ENCODE measurements at regions not wholly inside any gene's neighbourhood (a gene's known extent, or its start where the extent isn't known, plus 50 kb on each side); places are given as distances from the start of the nearest gene placed in this dataset.

- DNase-seq (ENCODE audit: low read depth), result no peak
Measured at GRCh38 chr1:59123081-59123681, 173.7 kb upstream of the FGGY start.

DNA sequence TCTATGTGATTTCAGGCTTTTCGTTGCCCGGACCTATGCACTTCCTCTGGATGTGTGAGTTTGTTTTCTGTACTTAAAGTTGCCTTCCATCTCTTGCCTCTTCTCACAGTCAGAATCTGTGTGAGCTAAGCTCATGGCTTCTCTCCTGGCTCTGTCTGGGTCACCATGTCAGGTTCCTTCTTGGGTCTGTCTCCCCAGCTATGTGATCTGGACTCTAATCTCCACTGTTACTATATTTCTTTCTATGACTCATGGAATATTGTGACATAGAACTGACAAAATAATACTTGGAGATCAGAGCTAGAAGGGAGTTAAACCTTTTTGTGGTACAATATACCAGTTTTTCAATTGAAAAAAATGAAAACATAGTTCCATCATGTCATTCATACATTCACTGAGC is 172.7 kb upstream of the FGGY start:
- no peak for DNase-seq (ENCODE audit: low read depth)

DNA sequence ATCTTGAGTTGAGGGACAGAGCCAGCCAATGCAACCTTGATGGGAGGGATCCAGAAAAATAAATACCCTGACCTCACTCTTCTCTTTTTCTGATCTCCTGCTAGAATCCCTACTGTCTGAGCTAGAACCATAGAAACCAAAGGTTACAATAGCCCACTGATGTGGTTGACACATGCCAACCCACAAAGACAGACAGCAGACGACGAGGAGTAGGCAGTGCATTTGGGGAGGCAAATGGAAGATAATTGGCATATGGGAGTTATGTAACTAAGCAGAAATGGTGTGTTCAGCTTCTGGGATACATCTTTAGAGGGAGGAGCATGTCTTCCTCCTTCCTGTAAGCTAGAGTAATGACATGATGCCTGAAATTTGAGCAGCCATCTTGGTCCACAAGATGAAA is 171.7 kb upstream of the FGGY start:
- no peak for DNase-seq (ENCODE audit: low read depth)

GRCh38 chr1:59125676-59126320 is 171.1 kb upstream of the FGGY start:
- DNase-seq (ENCODE audit: low read depth), result no peak

DNA sequence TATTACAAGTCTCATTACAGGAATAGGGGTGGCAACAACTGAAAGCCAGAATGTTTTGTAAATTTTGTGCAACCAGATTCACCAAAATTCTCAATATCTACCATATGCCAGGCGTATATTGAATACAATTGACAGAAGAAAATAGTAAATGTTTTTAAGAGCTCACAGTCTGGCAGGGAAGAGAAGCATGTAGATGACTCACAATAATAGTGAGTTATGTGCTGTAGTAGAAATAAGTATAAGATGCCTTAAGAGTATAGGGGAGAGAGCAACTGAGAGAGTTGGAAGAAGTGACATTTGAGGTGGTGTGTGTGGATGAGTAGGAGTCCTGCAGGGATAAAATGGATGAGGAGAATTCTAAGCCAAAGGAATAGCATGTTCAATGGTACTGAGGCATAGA is 170.5 kb upstream of the FGGY start:
- DNase-seq (ENCODE audit: low read depth), result no peak

- DNase-seq (ENCODE audit: low read depth), result peak; percentile 65
Measured at GRCh38 chr1:59128239-59128736, 168.6 kb upstream of the FGGY start.

GRCh38 chr1:59128784-59129227 is 168.1 kb upstream of the FGGY start:
- peak; percentile 67 for DNase-seq (ENCODE audit: low read depth)

DNA sequence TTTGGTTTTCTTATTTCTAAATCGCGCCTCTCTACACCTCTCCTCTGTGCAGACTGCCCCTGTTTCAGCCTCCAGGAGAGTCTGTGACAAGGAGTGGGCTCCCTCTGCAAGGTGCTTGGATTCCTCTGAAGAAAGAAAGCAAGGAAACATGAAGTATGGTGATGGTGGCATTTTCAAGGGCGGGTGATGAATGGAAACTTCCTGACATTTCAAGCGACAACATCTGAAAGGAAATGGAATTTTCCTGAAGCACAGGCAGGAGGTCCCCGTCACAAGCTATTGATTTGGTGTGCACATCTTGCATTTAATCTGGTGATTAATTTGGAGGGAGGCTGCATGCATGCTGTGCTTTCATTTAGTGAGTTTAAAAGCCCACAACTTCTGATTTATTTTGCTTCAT is 164.6 kb upstream of the FGGY start:
- no peak for DNase-seq (ENCODE audit: low read depth)

DNA sequence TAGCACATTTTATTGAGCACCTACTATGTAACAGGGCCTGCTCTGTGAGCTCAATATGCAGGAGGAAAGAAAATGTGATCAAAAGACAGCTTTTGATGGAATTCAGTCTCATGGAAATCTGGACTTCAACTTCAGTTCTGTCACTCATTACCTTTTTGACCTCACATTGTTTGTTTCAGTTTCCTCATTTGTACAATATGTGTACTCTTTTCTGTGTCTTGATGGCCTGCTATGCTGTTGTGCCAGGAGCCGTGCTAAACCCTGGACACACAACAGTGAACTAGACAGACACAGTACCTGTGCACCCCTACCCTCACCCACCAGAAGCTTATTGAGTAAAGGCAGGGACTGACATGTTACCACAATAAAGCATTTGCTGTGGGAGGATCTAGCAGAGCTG is 162.9 kb upstream of the FGGY start:
- no peak for DNase-seq (ENCODE audit: low read depth)

DNA sequence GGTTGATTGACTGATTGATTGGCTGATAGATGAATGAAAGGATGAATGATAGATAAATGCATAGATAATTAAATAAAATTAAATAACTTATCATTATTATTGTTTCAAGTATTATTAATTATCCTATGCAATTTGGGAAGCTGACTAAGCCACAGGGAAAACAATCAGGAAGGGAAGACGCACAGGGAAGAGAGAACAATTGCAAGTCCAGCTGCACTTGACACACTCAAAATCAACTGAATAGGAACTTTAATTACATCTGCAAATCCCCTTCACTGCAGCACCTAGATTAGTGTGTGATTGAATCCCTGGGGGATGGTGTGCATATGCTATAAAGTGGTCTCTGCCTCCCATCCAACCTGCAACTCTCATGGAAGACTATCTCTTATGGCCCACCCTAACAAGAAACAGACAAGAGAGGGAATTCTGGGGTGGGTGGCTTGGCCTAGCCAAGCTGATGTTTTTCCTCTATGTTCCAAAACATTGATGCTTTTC is 161.1 kb upstream of the FGGY start:
- DNase-seq (ENCODE audit: low read depth), result no peak

DNA sequence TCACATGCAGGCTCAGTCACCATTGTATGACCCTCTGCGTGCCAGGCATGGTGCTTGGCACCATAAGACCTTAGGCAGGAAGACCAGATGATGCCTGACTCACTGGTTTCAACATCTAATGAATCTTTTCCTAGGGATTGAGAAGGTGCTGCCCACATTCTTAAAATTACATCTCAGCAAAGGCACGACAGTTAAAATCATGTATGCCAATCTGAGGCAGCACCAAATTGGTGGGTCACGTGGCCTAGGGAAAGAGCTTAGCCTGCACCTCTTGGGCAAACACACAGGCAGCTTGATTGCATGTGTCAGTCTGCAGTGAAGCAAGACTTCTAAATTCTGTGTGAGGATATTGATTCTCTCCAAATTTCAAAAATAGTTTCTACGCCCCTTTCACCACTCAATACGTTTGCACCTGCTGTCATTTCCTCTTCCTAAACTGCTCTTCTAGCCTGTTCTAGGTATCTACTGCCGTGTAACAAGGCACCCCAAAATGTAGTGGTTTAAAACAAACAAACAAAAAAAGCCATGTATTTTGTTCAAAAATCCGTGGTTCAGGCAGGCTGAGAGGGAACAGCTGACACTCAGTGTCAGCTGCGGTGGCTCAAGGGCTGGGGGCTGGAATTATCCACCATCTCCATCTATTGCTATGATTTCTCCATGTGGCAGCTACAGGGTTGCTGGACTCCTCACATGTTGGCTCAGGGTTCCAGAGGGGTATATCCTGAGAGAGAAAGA is 160.2 kb upstream of the FGGY start:
- no peak for DNase-seq (ENCODE audit: low read depth)

DNA sequence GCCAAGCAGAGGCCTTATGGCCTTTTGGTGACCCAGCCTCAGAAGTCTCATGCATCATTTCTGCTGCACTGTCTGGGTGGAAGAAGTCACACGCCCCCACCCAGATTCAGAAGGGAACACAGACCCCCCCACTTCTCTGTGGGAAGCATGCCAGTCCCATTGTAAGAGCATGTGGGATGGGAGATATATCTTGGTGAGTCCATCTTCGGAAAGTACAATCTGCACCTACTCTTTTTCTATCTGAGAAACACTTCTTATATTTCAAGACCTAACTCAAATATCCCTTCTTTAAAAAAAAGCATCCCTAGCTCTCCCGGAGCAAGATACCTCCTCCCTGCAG is 159.6 kb upstream of the FGGY start:
- no peak for DNase-seq (ENCODE audit: low read depth)

- no peak for DNase-seq (ENCODE audit: low read depth)
Measured at GRCh38 chr1:59137968-59138367, 158.9 kb upstream of the FGGY start.

DNA sequence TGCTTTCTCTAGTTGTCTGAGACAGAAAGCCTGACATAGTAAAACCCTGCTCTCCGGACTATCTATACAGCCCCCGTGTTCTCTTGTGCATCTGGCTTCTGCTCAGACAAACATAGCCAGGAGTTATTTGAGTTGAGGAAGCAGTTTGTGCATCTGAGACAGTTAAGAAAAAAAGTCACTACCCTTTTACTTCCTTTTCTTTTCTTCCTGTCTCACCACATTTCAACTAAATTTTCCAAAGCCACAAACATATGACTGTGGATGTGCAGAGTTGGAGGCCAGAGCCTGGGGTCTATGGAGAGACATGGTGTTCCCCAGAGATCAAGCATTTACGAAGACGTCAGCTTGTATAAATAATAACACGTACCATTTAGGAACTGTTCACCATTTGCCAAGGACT is 158.5 kb upstream of the FGGY start:
- no peak for DNase-seq (ENCODE audit: low read depth)

- DNase-seq (ENCODE audit: low read depth), result no peak
Measured at GRCh38 chr1:59139396-59139795, 157.5 kb upstream of the FGGY start.

DNA sequence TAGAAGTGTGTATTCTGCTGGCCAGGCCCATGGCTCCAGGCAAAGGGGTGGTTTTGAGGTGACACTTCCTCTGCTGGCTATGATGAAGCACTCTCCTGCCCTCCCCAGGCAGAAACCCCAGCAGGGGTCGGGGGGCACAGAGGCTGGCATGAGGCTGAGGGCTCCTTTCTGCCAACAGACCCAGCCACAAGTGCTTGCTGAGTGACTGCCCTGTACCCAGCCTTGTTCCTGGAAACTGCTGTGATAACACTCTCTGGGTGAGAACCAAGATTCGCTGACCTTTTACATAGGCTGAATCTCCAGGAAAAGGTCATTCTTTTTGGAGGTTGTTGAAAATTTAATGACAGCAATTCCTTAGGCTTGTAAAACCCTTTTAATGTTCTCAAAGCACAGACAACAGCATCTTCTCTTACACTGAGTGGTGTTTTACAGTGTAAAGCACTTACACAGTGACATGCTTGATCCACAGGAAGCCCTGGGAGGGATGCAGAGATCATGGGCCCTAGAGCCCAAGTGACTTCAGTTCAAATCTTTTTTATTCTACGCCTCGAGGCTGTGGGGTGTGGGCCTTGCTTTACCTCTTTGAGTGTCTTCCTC is 155.5 kb upstream of the FGGY start:
- DNase-seq (ENCODE audit: low read depth), result no peak

DNA sequence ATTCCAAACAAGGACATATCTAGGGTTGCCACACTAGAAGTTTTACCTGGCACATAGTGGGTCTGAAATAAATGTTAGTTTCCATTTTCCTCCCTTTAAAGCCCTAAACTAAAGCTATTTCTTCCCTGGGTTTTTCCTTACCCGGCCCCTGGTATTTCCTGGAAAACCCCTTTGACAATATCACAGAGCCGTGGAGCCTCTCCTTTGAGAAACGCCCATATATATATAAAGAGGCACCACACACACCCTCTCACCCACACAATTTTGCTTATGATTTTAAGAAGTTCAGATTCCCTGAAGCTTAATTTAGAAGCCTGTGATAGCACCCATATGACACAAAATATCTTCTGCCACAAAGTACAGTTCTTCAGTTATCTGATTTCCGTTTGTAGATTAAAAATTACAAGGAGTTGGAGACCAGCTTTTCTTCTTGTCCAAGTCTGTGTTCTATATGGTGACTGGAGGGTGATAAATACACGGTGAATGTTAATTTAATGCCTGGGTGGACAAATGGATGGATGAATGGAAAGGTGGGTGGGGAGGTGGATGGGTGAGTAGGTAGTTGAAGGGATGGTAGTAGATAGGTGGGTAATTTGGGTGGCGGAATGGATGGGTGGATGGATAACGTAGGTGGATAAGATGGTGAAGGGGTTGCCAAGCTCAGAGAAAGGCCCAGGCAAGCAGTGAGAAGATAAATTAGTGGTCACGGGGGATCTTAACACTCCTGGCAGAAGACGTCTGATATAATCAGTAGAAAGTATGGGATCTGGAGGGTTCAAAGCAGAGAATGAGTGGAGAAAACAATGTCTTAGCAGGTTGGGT is 154.4 kb upstream of the FGGY start:
- no peak for DNase-seq (ENCODE audit: low read depth)

DNA sequence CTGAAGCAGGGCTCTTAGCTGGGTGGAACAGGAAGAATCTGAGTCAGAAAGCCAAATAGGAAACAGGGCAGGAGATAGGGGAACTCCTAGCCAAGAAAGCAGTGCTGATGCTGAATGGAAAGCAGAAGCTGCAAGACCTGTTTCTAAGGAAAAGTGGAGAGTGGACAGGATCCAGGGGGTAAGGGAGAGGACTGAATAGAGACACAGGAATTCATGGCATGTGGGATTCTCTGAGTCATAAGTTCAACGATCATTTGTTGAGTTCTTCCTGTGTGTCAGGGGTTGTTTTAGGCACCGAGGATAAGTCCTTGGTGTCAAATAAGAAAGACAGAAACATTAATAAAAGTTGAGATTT is 153.8 kb upstream of the FGGY start:
- peak; percentile 95 for DNase-seq (ENCODE audit: low read depth)

DNA sequence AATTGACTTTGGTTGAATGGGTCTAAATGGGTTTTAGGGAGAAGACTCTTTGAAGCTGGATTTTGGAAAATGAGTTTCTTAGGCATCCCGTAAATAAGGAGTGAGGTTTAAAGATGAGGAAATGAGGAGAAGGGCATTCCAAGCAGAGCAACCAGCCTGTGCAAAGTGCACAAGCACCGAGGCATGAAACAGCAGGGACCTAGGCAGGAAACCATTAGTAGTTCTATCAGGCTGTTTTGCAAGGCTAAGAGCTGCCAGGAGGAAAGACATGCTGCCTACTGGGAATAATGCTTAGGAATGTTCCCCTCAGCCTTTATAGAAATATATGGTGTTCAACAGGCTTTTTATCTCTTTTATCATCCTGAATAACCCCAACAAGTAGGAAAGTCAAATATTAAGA is 153.1 kb upstream of the FGGY start:
- DNase-seq (ENCODE audit: low read depth), result no peak

DNA sequence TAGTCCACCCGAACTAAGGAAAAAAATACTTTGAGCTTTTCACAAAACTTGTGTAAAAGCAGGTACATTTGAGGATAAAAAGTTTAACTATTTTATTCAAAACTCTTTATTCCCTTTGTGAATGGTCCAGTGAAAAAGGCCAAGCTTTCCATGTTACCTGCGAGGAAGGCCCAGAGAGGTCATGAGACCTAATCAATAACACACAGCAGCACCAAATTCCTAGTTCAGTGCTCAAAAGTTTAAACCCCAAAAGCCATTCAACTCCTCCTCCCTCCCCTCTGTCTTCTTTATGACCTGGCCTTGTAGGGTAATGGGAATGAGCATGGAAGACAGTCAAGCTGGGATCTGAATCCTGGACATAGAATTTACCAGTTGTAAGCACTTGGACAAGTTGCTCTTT is 151.9 kb upstream of the FGGY start:
- no peak for DNase-seq (ENCODE audit: low read depth)

GRCh38 chr1:59146056-59146455 is 150.8 kb upstream of the FGGY start:
- DNase-seq (ENCODE audit: low read depth), result no peak
